Testis (tissue), 2 donors: ENCODE measurements at regions not wholly inside any gene's neighbourhood (a gene's known extent, or its start where the extent isn't known, plus 50 kb on each side); places are given as distances from the start of the nearest gene placed in this dataset.

Source experiments
- DNase-seq: peaks from one replicate; pipeline ENCODE4 v3.0.0-alpha.2; 2019
- H3K27ac ChIP-seq, 2 donors: fragments of 200-600 bp; sonication (generic); one replicate each; pipeline ENCODE4 v1.5.1; 2019
- H3K27me3 ChIP-seq: fragments of 200-600 bp; sonication (generic); one replicate; pipeline ENCODE4 v1.5.1; 2019
- H3K36me3 ChIP-seq: fragments of 200-600 bp; sonication (generic); one replicate; pipeline ENCODE4 v1.5.1; 2017; ENCODE audit warnings: low read depth; ENCODE audit errors: missing control alignments
- H3K4me1 ChIP-seq: fragments of 200-600 bp; sonication (generic); one replicate; pipeline ENCODE4 v1.5.1; 2019
- H3K4me3 ChIP-seq, 2 donors: fragments of 200-600 bp; sonication (generic); one replicate each; pipeline ENCODE4 v1.5.1; 2017 to 2019
- H3K9me3 ChIP-seq: fragments of 200-600 bp; sonication (generic); one replicate; pipeline ENCODE4 v1.5.1; 2017
- POLR2A ChIP-seq: fragments of 450-650 bp; IDR thresholded peaks from one replicate; pipeline ENCODE4 v1.6.1; 2017; ENCODE audit warnings: antibody characterized with exemption, mild to moderate bottlenecking, moderate library complexity
- WGBS, 2 donors: methylation state at CpG; one replicate each; pipeline ENCODE4 v1.1.5; 2018; 5-methylcytosine and 5-hydroxymethylcytosine counted together
- intact Hi-C: fragments of 100-400 bp; cut with DNase I; formaldehyde crosslinking; loops from one replicate; pipeline ENCODE4 v1.15.1; 2023; ENCODE audit warnings: low total_unique reads
- TF ChIP-seq, protein P1 (sequence below), 3 experiments: fragments of 450-650 bp in 2 of 3; fragments of 200-600 bp in 1 of 3; sonication (generic) in 1 of 3; IDR thresholded peaks; one replicate each; pipeline ENCODE4 v1.5.1; 2016 to 2019; ENCODE audit warnings: antibody characterized with exemption in 3 of 3, mild to moderate bottlenecking in 2 of 3, moderate library complexity in 1 of 3

DNA sequence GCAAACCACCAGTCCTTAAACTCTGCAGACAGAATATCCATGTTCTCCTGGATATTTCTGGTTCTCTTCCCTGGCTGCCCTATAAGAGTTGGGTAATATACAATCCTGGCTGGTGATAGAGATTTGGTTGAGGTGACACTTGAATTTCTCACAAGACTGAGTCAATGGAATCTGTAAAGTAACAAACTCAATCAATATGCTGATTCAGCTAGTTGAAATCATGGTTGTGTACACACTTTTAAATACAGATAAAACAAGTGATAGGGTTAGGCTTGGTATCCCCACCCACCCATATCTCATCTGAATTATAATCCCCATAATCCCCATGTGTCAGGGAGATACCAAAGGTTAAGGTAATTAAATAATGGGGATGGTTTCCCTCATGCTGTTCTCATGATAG lies 349.2 kb upstream of the MAD2L1 start:
- H3K27ac ChIP-seq = no peak overlapping the region
- no peaks in the 10 kb centered on the region for H3K9me3 ChIP-seq
- H3K27me3 ChIP-seq = no peaks in the 10 kb centered on the region
- no peak for DNase-seq
- TF ChIP-seq, protein P1, sequence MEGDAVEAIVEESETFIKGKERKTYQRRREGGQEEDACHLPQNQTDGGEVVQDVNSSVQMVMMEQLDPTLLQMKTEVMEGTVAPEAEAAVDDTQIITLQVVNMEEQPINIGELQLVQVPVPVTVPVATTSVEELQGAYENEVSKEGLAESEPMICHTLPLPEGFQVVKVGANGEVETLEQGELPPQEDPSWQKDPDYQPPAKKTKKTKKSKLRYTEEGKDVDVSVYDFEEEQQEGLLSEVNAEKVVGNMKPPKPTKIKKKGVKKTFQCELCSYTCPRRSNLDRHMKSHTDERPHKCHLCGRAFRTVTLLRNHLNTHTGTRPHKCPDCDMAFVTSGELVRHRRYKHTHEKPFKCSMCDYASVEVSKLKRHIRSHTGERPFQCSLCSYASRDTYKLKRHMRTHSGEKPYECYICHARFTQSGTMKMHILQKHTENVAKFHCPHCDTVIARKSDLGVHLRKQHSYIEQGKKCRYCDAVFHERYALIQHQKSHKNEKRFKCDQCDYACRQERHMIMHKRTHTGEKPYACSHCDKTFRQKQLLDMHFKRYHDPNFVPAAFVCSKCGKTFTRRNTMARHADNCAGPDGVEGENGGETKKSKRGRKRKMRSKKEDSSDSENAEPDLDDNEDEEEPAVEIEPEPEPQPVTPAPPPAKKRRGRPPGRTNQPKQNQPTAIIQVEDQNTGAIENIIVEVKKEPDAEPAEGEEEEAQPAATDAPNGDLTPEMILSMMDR (IDR thresholded peaks at IDR 0.05) = no peak
- TF ChIP-seq POLR2A = no peak
- H3K4me3 ChIP-seq = no peak overlapping the region
- H3K4me1 ChIP-seq = no peaks in the 10 kb centered on the region
- H3K36me3 ChIP-seq = no peaks in the 10 kb centered on the region
- intact Hi-C loops = no loop called here

DNA sequence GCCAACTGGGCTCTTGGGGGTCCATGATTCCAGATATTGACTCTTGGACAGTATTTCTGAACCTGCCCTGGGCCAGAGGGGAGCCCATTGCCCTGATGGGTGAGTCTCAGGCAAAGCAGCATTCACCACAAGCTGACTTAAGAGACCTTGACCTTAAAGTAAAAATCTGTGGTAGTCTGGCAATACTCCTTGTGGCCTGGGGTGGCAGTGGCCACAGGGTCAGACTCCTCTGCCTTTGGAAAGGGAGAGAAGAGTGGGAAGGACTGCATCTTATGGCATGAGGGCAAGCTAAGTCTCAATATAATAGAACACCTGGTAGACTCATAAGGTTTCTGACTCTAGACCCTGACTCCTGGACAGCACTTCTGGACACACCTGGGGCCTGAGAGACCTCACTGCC lies 340.3 kb upstream of the MAD2L1 start:
- DNase-seq = no peak
- intact Hi-C loops = no loop called here
- Histone ChIP-seq H3K27ac (no peak overlapping the region), H3K9me3 (no peaks in the 10 kb centered on the region), H3K36me3 (no peaks in the 10 kb centered on the region), H3K4me3 (no peak overlapping the region), H3K27me3 (no peaks in the 10 kb centered on the region), H3K4me1 (no peaks in the 10 kb centered on the region)
- TF ChIP-seq POLR2A = no peak
- TF ChIP-seq, protein P1 (IDR thresholded peaks at IDR 0.05) = no peak

- Histone ChIP-seq H3K4me1 (no peaks in the 10 kb centered on the region), H3K9me3 (no peaks in the 10 kb centered on the region), H3K27ac (no peak overlapping the region), H3K36me3 (no peaks in the 10 kb centered on the region), H3K27me3 (no peaks in the 10 kb centered on the region), H3K4me3 (no peak overlapping the region)
- intact Hi-C loops = no loop called here
- 73 to 82% methylated on average over 2 of the region's 2 CpGs for WGBS, 2 donors
- DNase-seq = no peak
- TF ChIP-seq POLR2A = no peak
- TF ChIP-seq, protein P1 (IDR thresholded peaks at IDR 0.05) = no peak
These were observed 336.6 kb upstream of the MAD2L1 start for GRCh38 chr4:120403296-120403695.

GRCh38 chr4:120400441-120400840 lies 333.8 kb upstream of the MAD2L1 start:
- WGBS, 2 donors = 89 to 96% methylated on average over 4 of the region's 4 CpGs
- intact Hi-C loops = no loop called here
- no peak for DNase-seq

GRCh38 chr4:120399826-120400225 lies 333.2 kb upstream of the MAD2L1 start:
- Histone ChIP-seq H3K4me1 (no peaks in the 10 kb centered on the region), H3K36me3 (no peaks in the 10 kb centered on the region), H3K27ac (no peak overlapping the region), H3K9me3 (no peaks in the 10 kb centered on the region), H3K4me3 (no peak overlapping the region), H3K27me3 (no peaks in the 10 kb centered on the region)
- 53 to 61% methylated on average over 1 of the region's 1 CpG for WGBS, 2 donors
- intact Hi-C loops = no loop called here
- TF ChIP-seq, protein P1 (IDR thresholded peaks at IDR 0.05) = no peak
- no peak for TF ChIP-seq POLR2A
- DNase-seq = no peak

More at GRCh38 chr4:120400441-120400840, 333.8 kb upstream of the MAD2L1 start:
- H3K9me3 ChIP-seq = no peaks in the 10 kb centered on the region
- TF ChIP-seq, protein P1 (IDR thresholded peaks at IDR 0.05) = no peak
- TF ChIP-seq POLR2A = no peak
- no peak overlapping the region for H3K27ac ChIP-seq
- H3K36me3 ChIP-seq = no peaks in the 10 kb centered on the region
- H3K4me3 ChIP-seq = no peak overlapping the region
- no peaks in the 10 kb centered on the region for H3K27me3 ChIP-seq
- no peaks in the 10 kb centered on the region for H3K4me1 ChIP-seq
